GM19397 (cell line): ENCODE measurements at regions not wholly inside any gene's neighbourhood (a gene's known extent, or its start where the extent isn't known, plus 50 kb on each side); places are given as distances from the start of the nearest gene placed in this dataset.

ENCODE experiments used
- ATAC-seq: cut with Tn5 transposase; IDR thresholded peaks from one replicate; pipeline ENCODE4 v1.9.1; 2021; ENCODE audit warnings: mild to moderate bottlenecking, moderate library complexity; ENCODE audit not compliant: unreplicated experiment

- no peak for ATAC-seq
These were observed 185.3 kb upstream of the GPR26 start for GRCh38 chr10:123480845-123481244.

- no peak for ATAC-seq
These were observed 181.4 kb upstream of the GPR26 start for GRCh38 chr10:123484722-123485121.

GRCh38 chr10:123485341-123485960, 180.7 kb upstream of the GPR26 start:
- no peak for ATAC-seq

GRCh38 chr10:123488436-123488835, 177.7 kb upstream of the GPR26 start:
- no peak for ATAC-seq

GRCh38 chr10:123491364-123491763, 174.8 kb upstream of the GPR26 start:
- no peak for ATAC-seq

GRCh38 chr10:123492016-123492415, 174.1 kb upstream of the GPR26 start:
- ATAC-seq: no peak

GRCh38 chr10:123494301-123494808, 171.8 kb upstream of the GPR26 start:
- ATAC-seq: no peak

- ATAC-seq: no peak
These were observed 169.8 kb upstream of the GPR26 start for GRCh38 chr10:123496375-123496774.

GRCh38 chr10:123496996-123497660, 169.0 kb upstream of the GPR26 start:
- no peak for ATAC-seq

GRCh38 chr10:123500110-123500509, 166.0 kb upstream of the GPR26 start:
- no peak for ATAC-seq

GRCh38 chr10:123501148-123501547, 165.0 kb upstream of the GPR26 start:
- no peak for ATAC-seq

- no peak for ATAC-seq
These were observed 163.2 kb upstream of the GPR26 start for GRCh38 chr10:123502983-123503382.

- ATAC-seq: no peak
These were observed 159.7 kb upstream of the GPR26 start for GRCh38 chr10:123506455-123506854.

- no peak for ATAC-seq
These were observed 158.9 kb upstream of the GPR26 start for GRCh38 chr10:123507298-123507697.

GRCh38 chr10:123509338-123509737, 156.8 kb upstream of the GPR26 start:
- ATAC-seq: no peak

- ATAC-seq: no peak
These were observed 153.0 kb upstream of the GPR26 start for GRCh38 chr10:123512901-123513775.

GRCh38 chr10:123513870-123514269, 152.3 kb upstream of the GPR26 start:
- ATAC-seq: no peak

GRCh38 chr10:123514996-123515395, 151.2 kb upstream of the GPR26 start:
- no peak for ATAC-seq

GRCh38 chr10:123515661-123516060, 150.5 kb upstream of the GPR26 start:
- ATAC-seq: no peak

- no peak for ATAC-seq
These were observed 149.9 kb upstream of the GPR26 start for GRCh38 chr10:123516291-123516690.

- no peak for ATAC-seq
These were observed 148.7 kb upstream of the GPR26 start for GRCh38 chr10:123517426-123517825.

- no peak for ATAC-seq
These were observed 148.3 kb upstream of the GPR26 start for GRCh38 chr10:123517901-123518300.
